Activated CD4-positive, alpha-beta memory T cell treated with anti-CD3 and anti-CD28 coated beads, Interleukin-2, amount 10 ng/mL, durations not matched to agents 7 days and 5 days (primary cell): ENCODE measurements at regions not wholly inside any gene's neighbourhood (a gene's known extent, or its start where the extent isn't known, plus 50 kb on each side); places are given as distances from the start of the nearest gene placed in this dataset.
"Not testable (repeated sequence)": the region's sequence is repeated elsewhere in the genome, so short reads cannot be mapped to it uniquely, and the experiment has no call there.

ENCODE experiments used
- CTCF ChIA-PET: fragments of 350-600 bp; sonication (Branson Sonifier 250); formaldehyde crosslinking; loops from one replicate; lab custom pipeline; 2021; ENCODE audit warnings: antibody characterized with exemption, inconsistent platforms; lab: Charles Lee
- POLR2A ChIA-PET: fragments of 350-600 bp; sonication (Branson Sonifier 250); formaldehyde crosslinking; loops from one replicate; lab custom pipeline; 2021; ENCODE audit warnings: antibody characterized with exemption; lab: Charles Lee
- DNase-seq: peaks from one replicate; pipeline ENCODE4 v3.0.0-alpha.2; 2020
- H3K27ac Mint-ChIP-seq: one replicate; pipeline ENCODE4 v1.8.0; 2021; ENCODE audit warnings: mild to moderate bottlenecking, mixed read lengths
- H3K27me3 Mint-ChIP-seq: one replicate; pipeline ENCODE4 v1.8.0; 2021; ENCODE audit warnings: mixed read lengths
- H3K36me3 Mint-ChIP-seq: one replicate; pipeline ENCODE4 v1.8.0; 2021; ENCODE audit warnings: low read depth, mixed read lengths
- H3K4me1 Mint-ChIP-seq: one replicate; pipeline ENCODE4 v1.8.0; 2021; ENCODE audit warnings: mixed read lengths
- H3K4me3 Mint-ChIP-seq: one replicate; pipeline ENCODE4 v1.8.0; 2021; ENCODE audit warnings: mild to moderate bottlenecking, mixed read lengths
- H3K9me3 Mint-ChIP-seq: one replicate; pipeline ENCODE4 v1.8.0; 2021; ENCODE audit warnings: mixed read lengths

DNA sequence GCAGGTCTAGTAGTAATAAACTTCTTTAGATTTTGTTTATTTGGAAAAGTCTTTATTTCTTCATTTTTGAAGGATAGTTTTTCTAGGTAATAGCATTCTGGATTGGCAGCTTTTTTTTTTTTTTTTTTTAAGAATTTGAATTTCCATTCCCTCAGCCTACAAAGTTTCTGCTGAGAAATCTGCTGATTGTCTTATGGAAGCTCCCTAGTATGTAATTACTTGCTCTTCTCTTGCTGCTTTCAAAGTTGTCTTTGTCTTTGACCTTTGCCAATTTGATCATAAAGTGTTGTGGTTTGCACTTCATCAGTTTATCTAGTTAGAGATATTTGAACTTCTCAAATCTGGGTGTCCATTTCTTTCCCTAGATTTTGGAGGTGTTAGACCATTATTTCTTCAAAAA lies 82.2 kb upstream of the GMDS start:
- no peaks in the 10 kb centered on the region for H3K27me3 Mint-ChIP-seq
- H3K9me3 Mint-ChIP-seq, result peaks cover 40% of the 10 kb centered on the region
- H3K4me1 Mint-ChIP-seq, result no peaks in the 10 kb centered on the region

DNA sequence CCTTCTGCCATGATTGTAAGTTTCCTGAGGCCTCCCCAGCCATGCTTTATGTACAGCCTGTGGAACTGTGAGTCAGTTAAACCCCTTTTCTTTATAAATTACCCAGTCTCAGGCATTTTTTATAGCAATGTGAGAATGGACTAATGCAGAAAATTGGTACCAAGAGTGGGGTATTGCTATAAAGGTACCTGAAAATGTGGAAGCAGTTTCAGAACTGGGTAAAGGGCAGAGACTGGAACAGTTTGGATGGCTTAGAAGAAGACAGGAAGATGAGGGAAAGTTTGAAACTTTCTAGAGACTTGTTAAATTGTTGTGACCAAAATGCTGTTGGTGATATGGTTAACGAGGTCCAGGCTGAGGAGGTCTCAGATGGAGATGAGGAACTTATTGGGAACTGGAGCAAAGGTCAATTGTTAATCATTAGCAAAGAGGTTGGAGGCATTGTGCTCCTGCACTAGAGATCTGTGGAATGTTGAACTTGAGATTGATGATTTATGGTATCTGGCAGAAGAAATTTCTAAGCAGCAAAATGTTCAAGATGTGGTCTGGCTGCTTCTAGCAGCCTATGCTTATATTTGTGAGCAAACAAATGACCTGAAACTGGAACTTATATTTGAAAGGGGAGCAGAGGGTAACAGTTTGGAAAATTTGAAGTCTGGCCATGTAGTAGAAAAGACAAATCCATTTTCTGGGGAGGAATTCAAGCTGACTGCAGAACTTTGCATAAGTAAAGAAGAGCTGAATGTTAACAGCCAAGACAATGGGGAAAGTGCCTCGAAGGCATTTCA lies 79.0 kb upstream of the GMDS start:
- ChIA-PET POLR2A (no interaction called here), CTCF (no interaction called here)
- no peak overlapping the region for H3K4me3 Mint-ChIP-seq
- no peak for DNase-seq
- peaks cover 38% of the 10 kb centered on the region for H3K9me3 Mint-ChIP-seq
- peaks cover 9% of the 10 kb centered on the region for H3K36me3 Mint-ChIP-seq
- no peaks in the 10 kb centered on the region for H3K27me3 Mint-ChIP-seq
- no peak overlapping the region for H3K27ac Mint-ChIP-seq
- H3K4me1 Mint-ChIP-seq, result no peaks in the 10 kb centered on the region

More for the DNA sequence above, 82.2 kb upstream of the GMDS start:
- Mint-ChIP-seq H3K4me3 (no peak overlapping the region), H3K27ac (no peak overlapping the region), H3K36me3 (peaks cover 9% of the 10 kb centered on the region)
- POLR2A ChIA-PET, result no interaction called here
- CTCF ChIA-PET, result no interaction called here
- no peak for DNase-seq

DNA sequence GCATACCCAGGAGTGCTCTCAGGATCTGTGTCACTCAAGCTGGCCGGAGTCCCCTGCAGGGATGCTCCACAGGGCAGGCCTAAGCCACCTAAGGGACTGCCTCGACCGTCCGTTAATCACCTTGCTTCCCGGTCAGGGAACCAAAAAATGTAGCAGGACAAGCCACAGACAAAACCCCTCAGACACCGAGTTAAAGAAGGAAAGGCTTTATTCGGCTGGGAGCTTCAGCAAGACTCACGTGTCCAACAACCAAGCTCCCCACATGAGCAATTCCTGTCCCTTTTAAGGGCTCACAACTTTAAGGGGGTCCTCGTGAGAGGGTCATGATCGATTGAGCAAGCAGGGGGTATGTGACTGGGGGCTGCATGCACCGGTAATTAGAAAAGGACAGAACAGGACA lies 72.1 kb upstream of the GMDS start:
- H3K4me3 Mint-ChIP-seq, H3K4me1 Mint-ChIP-seq, POLR2A ChIA-PET, DNase-seq, H3K36me3 Mint-ChIP-seq, H3K9me3 Mint-ChIP-seq, CTCF ChIA-PET, H3K27me3 Mint-ChIP-seq, H3K27ac Mint-ChIP-seq: not testable (repeated sequence)

DNA sequence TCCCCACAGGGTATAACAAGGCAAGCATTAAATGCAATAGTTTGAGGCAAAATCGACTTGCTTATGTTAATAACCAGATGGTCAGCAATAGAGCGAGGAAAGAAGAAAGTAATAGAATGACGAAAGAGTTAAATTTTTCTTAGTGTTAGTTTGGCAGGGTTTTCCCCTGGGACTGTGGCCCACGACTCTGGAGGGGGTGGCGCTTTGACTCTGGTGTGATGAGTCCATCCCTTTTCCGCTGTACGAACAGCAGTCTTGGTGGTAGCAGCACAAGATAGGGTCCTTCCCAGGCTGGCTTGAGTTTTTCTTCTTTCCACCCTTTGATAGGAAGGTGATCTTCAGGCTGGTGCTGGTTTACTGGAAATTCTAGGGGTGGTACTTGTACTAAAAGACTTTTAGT lies 69.2 kb upstream of the GMDS start:
- Mint-ChIP-seq H3K27me3 (no peaks in the 10 kb centered on the region), H3K9me3 (peaks cover under 1% of the 10 kb centered on the region), H3K4me3 (no peak overlapping the region), H3K36me3 (peaks cover 3% of the 10 kb centered on the region), H3K4me1 (no peaks in the 10 kb centered on the region), H3K27ac (no peak overlapping the region)
- ChIA-PET CTCF (no interaction called here), POLR2A (no interaction called here)
- no peak for DNase-seq

DNA sequence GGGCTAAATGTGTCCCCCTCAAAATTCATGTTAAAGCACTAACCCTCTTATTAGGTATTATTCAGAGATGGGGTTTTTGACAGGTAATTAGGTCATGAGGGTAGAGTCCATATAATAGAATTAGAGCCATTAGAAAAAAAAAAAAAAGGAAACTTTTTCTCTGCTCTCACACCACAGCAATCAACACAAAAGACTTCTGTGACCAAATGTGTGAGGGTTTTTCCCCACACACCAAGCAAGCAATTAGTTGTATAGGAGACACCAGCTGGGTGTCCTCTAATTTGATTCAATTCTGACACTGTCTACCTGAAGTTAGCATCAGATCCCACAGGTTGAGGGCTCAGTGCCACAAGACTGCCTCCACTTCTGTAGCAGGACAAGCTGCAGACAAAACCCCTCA lies 64.6 kb upstream of the GMDS start:
- no peak for DNase-seq
- Mint-ChIP-seq H3K4me3 (no peak overlapping the region), H3K4me1 (no peaks in the 10 kb centered on the region), H3K27ac (no peak overlapping the region), H3K27me3 (no peaks in the 10 kb centered on the region), H3K36me3 (no peaks in the 10 kb centered on the region), H3K9me3 (peaks cover 6% of the 10 kb centered on the region)
- ChIA-PET CTCF (no interaction called here), POLR2A (no interaction called here)

DNA sequence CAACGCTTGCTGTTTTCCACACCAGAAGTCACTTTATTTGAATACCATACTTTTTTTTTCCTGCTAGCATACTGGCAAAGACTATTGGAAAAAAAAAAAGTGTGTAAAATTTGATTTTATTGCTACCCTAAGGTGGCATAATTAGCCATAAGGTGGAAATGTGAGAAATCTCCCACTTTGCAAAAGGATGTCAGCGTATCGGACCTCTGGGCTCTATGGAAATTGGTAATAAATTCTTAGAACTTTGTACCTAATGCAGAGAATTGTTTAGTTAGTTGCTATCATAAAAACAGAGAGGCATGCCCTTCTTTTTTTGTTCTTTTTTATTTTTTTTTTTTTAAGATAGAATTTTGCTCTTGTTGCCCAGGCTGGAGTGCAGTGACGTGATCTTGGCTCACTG lies 63.7 kb upstream of the GMDS start:
- Mint-ChIP-seq H3K36me3 (no peaks in the 10 kb centered on the region), H3K4me3 (no peak overlapping the region), H3K9me3 (peaks cover 6% of the 10 kb centered on the region), H3K27ac (no peak overlapping the region), H3K27me3 (no peaks in the 10 kb centered on the region), H3K4me1 (no peaks in the 10 kb centered on the region)
- DNase-seq, result no peak
- CTCF ChIA-PET, result no interaction called here
- POLR2A ChIA-PET, result no interaction called here

DNA sequence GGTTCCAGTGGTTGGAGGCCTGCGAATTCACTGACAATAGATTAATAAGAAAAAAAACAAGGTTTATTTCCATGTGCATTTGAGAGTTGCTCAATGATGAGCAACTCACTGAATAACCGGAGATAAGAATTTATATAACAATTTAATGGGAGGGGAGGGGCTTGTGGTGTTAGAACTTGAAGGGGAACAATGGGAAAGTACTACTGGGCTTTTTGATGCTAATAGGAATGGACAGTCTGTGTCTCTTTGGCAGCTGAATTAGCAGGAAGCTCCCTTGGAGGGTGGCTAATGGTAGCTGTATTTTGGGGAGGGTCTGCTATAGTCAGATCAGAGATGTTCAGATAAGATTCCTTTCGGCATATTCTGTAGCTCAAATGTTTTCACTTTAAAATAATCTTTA lies 62.4 kb upstream of the GMDS start:
- no peak for DNase-seq
- POLR2A ChIA-PET, result no interaction called here
- Mint-ChIP-seq H3K4me3 (no peak overlapping the region), H3K9me3 (peaks cover 6% of the 10 kb centered on the region), H3K27me3 (no peaks in the 10 kb centered on the region), H3K4me1 (no peaks in the 10 kb centered on the region), H3K36me3 (no peaks in the 10 kb centered on the region), H3K27ac (no peak overlapping the region)
- CTCF ChIA-PET, result no interaction called here

DNA sequence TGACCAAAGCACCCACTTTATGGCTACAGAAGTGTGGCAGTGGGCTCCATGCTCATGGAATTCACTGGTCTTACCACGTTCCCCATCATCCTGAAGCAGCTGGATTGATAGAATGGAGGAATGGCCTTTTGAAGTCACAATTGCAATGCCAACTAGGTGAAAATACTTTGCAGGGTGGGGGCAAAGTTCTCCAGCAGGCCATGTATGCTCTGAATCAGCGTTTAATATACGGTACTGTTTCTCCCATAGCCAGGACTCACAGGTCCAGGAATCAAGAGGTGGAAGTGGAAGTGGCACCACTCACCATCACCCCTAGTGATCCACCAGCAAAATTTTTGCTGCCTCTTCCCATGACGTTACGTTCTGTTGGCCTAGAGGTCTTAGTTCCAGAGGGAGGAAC lies 60.5 kb upstream of the GMDS start:
- H3K27me3 Mint-ChIP-seq, result no peaks in the 10 kb centered on the region
- no peak overlapping the region for H3K27ac Mint-ChIP-seq
- CTCF ChIA-PET, result no interaction called here
- no peaks in the 10 kb centered on the region for H3K4me1 Mint-ChIP-seq
- no peaks in the 10 kb centered on the region for H3K36me3 Mint-ChIP-seq
- DNase-seq, result no peak
- POLR2A ChIA-PET, result no interaction called here
- H3K9me3 Mint-ChIP-seq, result peaks cover 16% of the 10 kb centered on the region
- no peak overlapping the region for H3K4me3 Mint-ChIP-seq

DNA sequence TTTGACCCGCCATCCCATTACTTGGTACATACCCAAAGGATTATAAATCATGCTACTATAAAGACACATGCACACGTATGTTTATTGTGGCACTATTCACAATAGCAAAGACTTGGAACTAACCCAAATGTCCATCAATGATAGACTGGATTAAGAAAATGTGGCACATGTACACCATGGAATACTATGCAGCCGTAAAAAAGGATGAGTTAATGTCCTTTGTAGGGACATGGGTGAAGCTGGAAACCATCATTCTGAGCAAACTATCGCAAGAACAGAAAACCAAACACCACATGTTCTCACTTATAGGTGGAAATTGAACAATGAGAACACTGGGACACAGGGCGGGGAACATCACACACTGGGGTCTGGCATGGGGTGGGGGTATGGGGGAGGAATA lies 57.1 kb upstream of the GMDS start:
- Mint-ChIP-seq H3K36me3 (peaks cover 14% of the 10 kb centered on the region), H3K9me3 (peaks cover 36% of the 10 kb centered on the region)
- H3K27me3 Mint-ChIP-seq, CTCF ChIA-PET, DNase-seq, H3K27ac Mint-ChIP-seq, H3K4me1 Mint-ChIP-seq, POLR2A ChIA-PET, H3K4me3 Mint-ChIP-seq: not testable (repeated sequence)

DNA sequence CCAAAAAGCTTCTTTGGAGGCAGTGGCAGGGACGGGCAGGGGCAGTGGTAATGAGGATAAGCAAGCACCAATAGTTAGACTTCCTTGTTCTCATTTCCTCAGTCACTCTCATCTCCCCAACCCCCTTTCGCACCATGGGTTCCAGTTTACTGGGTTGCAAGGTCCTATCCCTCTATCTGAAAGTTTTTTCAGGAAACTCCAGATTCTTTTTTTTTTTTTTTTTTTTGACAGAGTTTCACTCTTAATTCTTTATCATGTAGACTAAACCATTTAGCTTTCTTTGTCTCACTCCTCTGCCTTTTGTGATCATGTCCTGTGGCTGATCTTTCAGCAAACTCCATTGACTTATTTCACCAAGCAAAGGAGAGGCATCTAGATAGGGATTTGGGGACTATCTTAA lies 51.4 kb upstream of the GMDS start:
- peaks cover 46% of the 10 kb centered on the region for H3K9me3 Mint-ChIP-seq

More for the DNA sequence above, 51.4 kb upstream of the GMDS start:
- H3K4me3 Mint-ChIP-seq, result no peak overlapping the region
- ChIA-PET POLR2A (no interaction called here), CTCF (no interaction called here)
- H3K4me1 Mint-ChIP-seq, result no peaks in the 10 kb centered on the region
- no peak for DNase-seq
- no peaks in the 10 kb centered on the region for H3K27me3 Mint-ChIP-seq
- no peak overlapping the region for H3K27ac Mint-ChIP-seq
- H3K36me3 Mint-ChIP-seq, result peaks cover 17% of the 10 kb centered on the region
